Suprapubic skin (tissue), 4 donors: ENCODE measurements at regions not wholly inside any gene's neighbourhood (a gene's known extent, or its start where the extent isn't known, plus 50 kb on each side); places are given as distances from the start of the nearest gene placed in this dataset.

Experiments
- DNase-seq, 2 donors: peaks; one replicate each; pipeline ENCODE4 v3.0.0-alpha.2; 2019; ENCODE audit warnings: low spot score in 2 of 2
- H3K27ac ChIP-seq: fragments of 200-600 bp; sonication (generic); one replicate; pipeline ENCODE4 v1.5.1; 2019
- H3K27me3 ChIP-seq: fragments of 200-600 bp; sonication (generic); one replicate; pipeline ENCODE4 v1.5.1; 2019
- H3K36me3 ChIP-seq: fragments of 200-600 bp; sonication (generic); one replicate; pipeline ENCODE4 v1.5.1; 2019
- H3K4me1 ChIP-seq: fragments of 200-600 bp; sonication (generic); one replicate; pipeline ENCODE4 v1.5.1; 2019
- H3K4me3 ChIP-seq: fragments of 200-600 bp; sonication (generic); one replicate; pipeline ENCODE4 v1.5.1; 2019; ENCODE audit warnings: mild to moderate bottlenecking
- H3K9me3 ChIP-seq: fragments of 200-600 bp; sonication (generic); one replicate; pipeline ENCODE4 v1.5.1; 2019
- EP300 ChIP-seq: sonication (generic); formaldehyde crosslinking; IDR thresholded peaks from one replicate; pipeline ENCODE4 v1.6.1; 2017; ENCODE audit warnings: antibody characterized with exemption
- POLR2A ChIP-seq, 2 donors: fragments of 450-650 bp; IDR thresholded peaks; one replicate each; pipeline ENCODE4 v1.6.1; 2017; ENCODE audit warnings: antibody characterized with exemption in 2 of 2, mild to moderate bottlenecking in 2 of 2, moderate library complexity in 2 of 2
- POLR2AphosphoS5 ChIP-seq, 3 donors: sonication (generic); formaldehyde crosslinking; IDR thresholded peaks; one replicate each; pipeline ENCODE4 v1.6.1; 2017; ENCODE audit warnings: antibody characterized with exemption in 3 of 3
- WGBS: methylation state at CpG from one replicate; pipeline ENCODE4 v1.1.5; 2018; 5-methylcytosine and 5-hydroxymethylcytosine counted together
- TF ChIP-seq, protein P1 (sequence below), 2 donors: fragments of 200-600 bp in 1 of 2; fragments of 450-650 bp in 1 of 2; sonication (generic) in 1 of 2; IDR thresholded peaks; one replicate each; pipeline ENCODE4 v1.5.1; 2016 to 2019; ENCODE audit warnings: antibody characterized with exemption in 2 of 2, mild to moderate bottlenecking in 1 of 2, moderate library complexity in 1 of 2

GRCh38 chr6:26202201-26202611 lies 115.0 kb downstream of the HFE start:
- H3K9me3 ChIP-seq = no peaks in the 10 kb centered on the region
- H3K4me1 ChIP-seq = peaks cover 52% of the 10 kb centered on the region
- 94% methylated on average over 6 of the region's 6 CpGs for WGBS

DNA sequence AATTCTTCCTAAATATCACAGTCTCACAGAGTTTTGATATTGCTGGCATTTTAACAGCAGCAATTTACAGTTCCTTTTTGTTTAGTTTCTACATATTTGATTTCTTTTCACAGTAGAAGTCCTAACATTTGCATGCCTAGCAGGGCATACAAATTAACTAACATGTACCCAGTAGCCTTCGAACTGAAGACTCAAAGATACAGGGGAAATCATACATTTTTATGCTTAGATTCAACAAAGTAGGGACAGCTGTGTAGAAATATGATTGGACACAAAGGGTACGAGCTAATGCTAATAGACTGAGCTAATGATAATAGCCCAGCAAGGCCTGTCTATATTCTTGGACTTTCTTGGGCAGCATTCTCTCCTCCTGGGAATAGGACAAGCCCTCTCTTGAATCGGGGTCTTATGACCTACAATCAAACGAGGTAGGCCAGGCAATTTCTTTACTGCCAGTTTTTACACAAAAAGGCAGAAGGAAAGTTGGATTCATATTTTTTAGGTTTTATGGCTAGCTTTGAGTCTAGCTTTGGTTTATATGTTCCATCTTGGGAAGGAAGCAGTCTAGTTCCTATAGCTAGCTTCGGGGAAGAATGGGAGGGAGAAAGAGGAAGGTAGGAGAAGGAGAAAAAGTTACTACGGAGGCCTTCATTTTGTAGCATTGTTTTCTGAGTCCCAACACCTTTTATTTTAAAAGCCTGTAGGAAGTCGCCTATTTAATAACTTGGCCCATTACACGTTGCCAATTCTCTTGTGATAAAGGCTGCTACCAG lies 115.8 kb downstream of the HFE start:
- Histone ChIP-seq H3K27me3 (peaks cover 45% of the 10 kb centered on the region), H3K4me1 (peaks cover 47% of the 10 kb centered on the region), H3K9me3 (no peaks in the 10 kb centered on the region), H3K4me3 (no peak overlapping the region), H3K36me3 (no peaks in the 10 kb centered on the region), H3K27ac (no peak overlapping the region)
- WGBS = 78% methylated on average over 8 of the region's 8 CpGs
- TF ChIP-seq, protein P1, sequence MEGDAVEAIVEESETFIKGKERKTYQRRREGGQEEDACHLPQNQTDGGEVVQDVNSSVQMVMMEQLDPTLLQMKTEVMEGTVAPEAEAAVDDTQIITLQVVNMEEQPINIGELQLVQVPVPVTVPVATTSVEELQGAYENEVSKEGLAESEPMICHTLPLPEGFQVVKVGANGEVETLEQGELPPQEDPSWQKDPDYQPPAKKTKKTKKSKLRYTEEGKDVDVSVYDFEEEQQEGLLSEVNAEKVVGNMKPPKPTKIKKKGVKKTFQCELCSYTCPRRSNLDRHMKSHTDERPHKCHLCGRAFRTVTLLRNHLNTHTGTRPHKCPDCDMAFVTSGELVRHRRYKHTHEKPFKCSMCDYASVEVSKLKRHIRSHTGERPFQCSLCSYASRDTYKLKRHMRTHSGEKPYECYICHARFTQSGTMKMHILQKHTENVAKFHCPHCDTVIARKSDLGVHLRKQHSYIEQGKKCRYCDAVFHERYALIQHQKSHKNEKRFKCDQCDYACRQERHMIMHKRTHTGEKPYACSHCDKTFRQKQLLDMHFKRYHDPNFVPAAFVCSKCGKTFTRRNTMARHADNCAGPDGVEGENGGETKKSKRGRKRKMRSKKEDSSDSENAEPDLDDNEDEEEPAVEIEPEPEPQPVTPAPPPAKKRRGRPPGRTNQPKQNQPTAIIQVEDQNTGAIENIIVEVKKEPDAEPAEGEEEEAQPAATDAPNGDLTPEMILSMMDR (IDR thresholded peaks at IDR 0.05) = no peak
- TF ChIP-seq POLR2AphosphoS5 (IDR thresholded peaks at IDR 0.05) (no peak), POLR2A (IDR thresholded peaks at IDR 0.05) (no peak), EP300 (no peak)
- DNase-seq = no peak

More at GRCh38 chr6:26202201-26202611, 115.0 kb downstream of the HFE start:
- H3K27me3 ChIP-seq = peaks cover 47% of the 10 kb centered on the region
- TF ChIP-seq POLR2A (IDR thresholded peaks at IDR 0.05) (no peak), POLR2AphosphoS5 (IDR thresholded peaks at IDR 0.05) (no peak), EP300 (no peak)
- TF ChIP-seq, protein P1 (IDR thresholded peaks at IDR 0.05) = no peak
- no peak for DNase-seq
- no peak overlapping the region for H3K4me3 ChIP-seq
- no peaks in the 10 kb centered on the region for H3K36me3 ChIP-seq
- no peak overlapping the region for H3K27ac ChIP-seq

GRCh38 chr6:26204332-26205160 lies 117.3 kb downstream of the HFE start:
- peak; percentile 91 to 94 for DNase-seq

GRCh38 chr6:26205161-26205624 lies 118.0 kb downstream of the HFE start:
- Histone ChIP-seq H3K4me1 (peaks cover 28% of the 10 kb centered on the region), H3K4me3 (peak overlapping the region; percentile 61), H3K9me3 (no peaks in the 10 kb centered on the region), H3K36me3 (no peaks in the 10 kb centered on the region), H3K27me3 (peaks cover 33% of the 10 kb centered on the region), H3K27ac (peak overlapping the region; percentile 95)
- 3% methylated on average over 18 of the region's 18 CpGs for WGBS
- TF ChIP-seq POLR2A (IDR thresholded peaks at IDR 0.05) (no peak), POLR2AphosphoS5 (IDR thresholded peaks at IDR 0.05) (peak in 1 of 3 donors; percentile 55)
- peak in 1 of 2 donors; percentile 87 for DNase-seq

More at GRCh38 chr6:26204332-26205160, 117.3 kb downstream of the HFE start:
- H3K36me3 ChIP-seq = no peaks in the 10 kb centered on the region
- peak overlapping the region; percentile 61 for H3K4me3 ChIP-seq
- peak overlapping the region; percentile 95 for H3K27ac ChIP-seq
- no peaks in the 10 kb centered on the region for H3K9me3 ChIP-seq
- peaks cover 33% of the 10 kb centered on the region for H3K27me3 ChIP-seq
- TF ChIP-seq EP300 (no peak), POLR2AphosphoS5 (IDR thresholded peaks at IDR 0.05) (peak in 2 of 3 donors; percentile 82 to 95), POLR2A (IDR thresholded peaks at IDR 0.05) (peak; percentile 87 to 91)
- TF ChIP-seq, protein P1 (IDR thresholded peaks at IDR 0.05) = peak in 1 of 2 donors; percentile 27
- peaks cover 35% of the 10 kb centered on the region for H3K4me1 ChIP-seq
- WGBS = under 1% methylated on average over 53 of the region's 53 CpGs

GRCh38 chr6:26205625-26206574 lies 118.7 kb downstream of the HFE start:
- DNase-seq = no peak
- Histone ChIP-seq H3K4me3 (peak overlapping the region; percentile 61), H3K9me3 (no peaks in the 10 kb centered on the region), H3K36me3 (no peaks in the 10 kb centered on the region), H3K4me1 (peaks cover 24% of the 10 kb centered on the region), H3K27ac (peak overlapping the region; percentile 95), H3K27me3 (peaks cover 32% of the 10 kb centered on the region)
- no peak for TF ChIP-seq POLR2AphosphoS5 (IDR thresholded peaks at IDR 0.05)
- no peak for TF ChIP-seq POLR2A (IDR thresholded peaks at IDR 0.05)
- TF ChIP-seq EP300 = no peak
- TF ChIP-seq, protein P1 (IDR thresholded peaks at IDR 0.05) = no peak
- 11% methylated on average over 18 of the region's 18 CpGs for WGBS
